Chondrocyte (in vitro differentiated cells): ENCODE measurements at regions not wholly inside any gene's neighbourhood (a gene's known extent, or its start where the extent isn't known, plus 50 kb on each side); places are given as distances from the start of the nearest gene placed in this dataset.

Experiments
- DNase-seq: peaks from one replicate; pipeline ENCODE4 v3.0.0; 2021; ENCODE audit warnings: mixed read lengths, low spot score
- H3K27ac Mint-ChIP-seq: one replicate; pipeline ENCODE4 v1.8.0; 2021; ENCODE audit warnings: mild to moderate bottlenecking, moderate library complexity, mixed read lengths; ENCODE audit not compliant: unreplicated experiment
- H3K27me3 Mint-ChIP-seq: 2 replicates; pipeline ENCODE4 v1.8.0; 2021; ENCODE audit warnings: low read depth, mixed read lengths
- H3K36me3 Mint-ChIP-seq: 2 replicates; pipeline ENCODE4 v1.8.0; 2021; ENCODE audit warnings: low read depth, mixed read lengths
- H3K4me1 Mint-ChIP-seq: 2 replicates; pipeline ENCODE4 v1.8.0; 2021; ENCODE audit warnings: low read depth, mild to moderate bottlenecking, mixed read lengths
- H3K4me3 Mint-ChIP-seq: one replicate; pipeline ENCODE4 v1.8.0; 2021; ENCODE audit warnings: mild to moderate bottlenecking, moderate library complexity, mixed read lengths; ENCODE audit not compliant: unreplicated experiment
- H3K9me3 Mint-ChIP-seq: 2 replicates; pipeline ENCODE4 v1.8.0; 2021; ENCODE audit warnings: low read depth, mixed read lengths
- TF ChIP-seq, protein P1 (sequence below): fragments of 200-600 bp; sonication (generic); IDR thresholded peaks from 2 replicates; pipeline ENCODE4 v1.5.0; 2021; ENCODE audit warnings: antibody characterized with exemption, mild to moderate bottlenecking, moderate library complexity

DNA sequence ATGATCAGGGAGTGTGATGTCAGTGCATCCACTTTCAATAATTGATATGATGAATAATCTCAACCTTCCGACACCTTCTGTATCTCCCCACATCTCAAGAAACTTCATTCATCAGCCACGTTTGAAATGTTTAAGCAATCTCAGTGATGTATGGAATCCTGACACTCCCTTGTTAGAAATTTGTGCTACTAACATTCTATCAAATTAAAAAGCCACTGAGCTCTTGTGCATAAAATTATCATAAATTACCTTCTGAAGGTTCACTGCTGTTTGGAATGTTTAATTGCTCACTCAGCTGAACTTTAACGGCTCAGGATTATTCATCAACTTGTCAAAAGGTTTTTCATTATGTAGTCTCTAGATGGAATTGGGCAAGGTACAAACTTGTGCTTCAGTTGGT is 108.4 kb upstream of the DPH6 start:
- no peak overlapping the region for H3K4me3 Mint-ChIP-seq
- no peaks in the 10 kb centered on the region for H3K9me3 Mint-ChIP-seq
- H3K27ac Mint-ChIP-seq: no peak overlapping the region
- no peaks in the 10 kb centered on the region for H3K36me3 Mint-ChIP-seq
- H3K4me1 Mint-ChIP-seq: peaks cover 15% of the 10 kb centered on the region
- TF ChIP-seq, protein P1, sequence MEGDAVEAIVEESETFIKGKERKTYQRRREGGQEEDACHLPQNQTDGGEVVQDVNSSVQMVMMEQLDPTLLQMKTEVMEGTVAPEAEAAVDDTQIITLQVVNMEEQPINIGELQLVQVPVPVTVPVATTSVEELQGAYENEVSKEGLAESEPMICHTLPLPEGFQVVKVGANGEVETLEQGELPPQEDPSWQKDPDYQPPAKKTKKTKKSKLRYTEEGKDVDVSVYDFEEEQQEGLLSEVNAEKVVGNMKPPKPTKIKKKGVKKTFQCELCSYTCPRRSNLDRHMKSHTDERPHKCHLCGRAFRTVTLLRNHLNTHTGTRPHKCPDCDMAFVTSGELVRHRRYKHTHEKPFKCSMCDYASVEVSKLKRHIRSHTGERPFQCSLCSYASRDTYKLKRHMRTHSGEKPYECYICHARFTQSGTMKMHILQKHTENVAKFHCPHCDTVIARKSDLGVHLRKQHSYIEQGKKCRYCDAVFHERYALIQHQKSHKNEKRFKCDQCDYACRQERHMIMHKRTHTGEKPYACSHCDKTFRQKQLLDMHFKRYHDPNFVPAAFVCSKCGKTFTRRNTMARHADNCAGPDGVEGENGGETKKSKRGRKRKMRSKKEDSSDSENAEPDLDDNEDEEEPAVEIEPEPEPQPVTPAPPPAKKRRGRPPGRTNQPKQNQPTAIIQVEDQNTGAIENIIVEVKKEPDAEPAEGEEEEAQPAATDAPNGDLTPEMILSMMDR: no peak
- no peaks in the 10 kb centered on the region for H3K27me3 Mint-ChIP-seq
- no peak for DNase-seq

DNA sequence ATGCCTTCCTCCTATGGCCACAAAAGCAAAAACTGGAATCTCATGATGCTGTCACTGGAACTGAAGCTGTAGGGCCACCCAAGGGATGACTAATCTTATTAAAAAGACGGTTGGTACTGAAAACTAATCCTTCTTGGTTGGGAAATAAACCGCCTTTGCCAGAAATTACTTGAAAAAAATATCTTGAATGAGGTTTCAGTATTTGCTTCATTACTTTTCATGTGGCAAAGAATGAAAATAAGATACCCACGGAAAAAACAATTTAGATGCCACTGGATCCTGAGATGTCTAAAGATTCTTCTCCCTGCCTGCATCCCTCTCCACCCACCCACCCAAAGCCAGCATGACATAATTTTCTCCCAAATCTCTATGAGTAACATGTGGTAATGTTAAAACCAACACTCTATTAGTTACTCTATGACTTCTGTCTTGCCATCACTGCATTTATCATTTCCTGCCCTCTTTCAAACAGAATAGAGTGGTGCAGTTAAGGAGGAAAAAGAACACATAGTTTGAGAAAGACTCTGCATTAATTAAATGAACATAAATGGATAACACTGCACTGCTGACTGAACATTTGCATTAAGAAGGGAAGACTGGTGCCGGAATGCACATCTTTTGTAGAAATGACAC is 111.8 kb upstream of the DPH6 start:
- no peaks in the 10 kb centered on the region for H3K27me3 Mint-ChIP-seq
- H3K4me3 Mint-ChIP-seq: no peak overlapping the region
- peaks cover 15% of the 10 kb centered on the region for H3K4me1 Mint-ChIP-seq
- peak overlapping the region; percentile 49 for H3K27ac Mint-ChIP-seq
- H3K9me3 Mint-ChIP-seq: no peaks in the 10 kb centered on the region
- TF ChIP-seq, protein P1: no peak
- H3K36me3 Mint-ChIP-seq: no peaks in the 10 kb centered on the region
- DNase-seq: no peak

DNA sequence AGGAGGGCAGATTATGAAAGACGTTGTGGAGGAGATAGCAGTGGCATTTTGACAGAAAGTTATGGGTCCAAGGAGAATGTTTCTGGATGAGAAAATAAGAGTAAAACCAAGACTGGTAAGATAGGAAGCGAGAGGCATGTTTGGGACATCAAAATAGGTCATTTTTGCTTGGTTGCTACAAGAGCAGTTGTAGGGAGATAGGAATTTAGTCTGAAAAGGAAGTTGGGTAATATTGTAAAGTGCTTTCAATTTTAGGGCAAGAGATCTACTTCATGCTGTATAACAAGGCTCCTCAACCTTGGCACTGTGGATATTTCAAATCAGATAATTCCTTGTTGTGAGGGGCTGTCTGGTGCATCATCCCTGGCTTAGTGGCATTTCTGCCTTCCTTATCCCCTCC is 118.0 kb upstream of the DPH6 start:
- Mint-ChIP-seq H3K4me1 (peaks cover 17% of the 10 kb centered on the region), H3K9me3 (no peaks in the 10 kb centered on the region), H3K27ac (no peak overlapping the region), H3K4me3 (no peak overlapping the region), H3K36me3 (no peaks in the 10 kb centered on the region), H3K27me3 (no peaks in the 10 kb centered on the region)
- no peak for DNase-seq
- TF ChIP-seq, protein P1: no peak

DNA sequence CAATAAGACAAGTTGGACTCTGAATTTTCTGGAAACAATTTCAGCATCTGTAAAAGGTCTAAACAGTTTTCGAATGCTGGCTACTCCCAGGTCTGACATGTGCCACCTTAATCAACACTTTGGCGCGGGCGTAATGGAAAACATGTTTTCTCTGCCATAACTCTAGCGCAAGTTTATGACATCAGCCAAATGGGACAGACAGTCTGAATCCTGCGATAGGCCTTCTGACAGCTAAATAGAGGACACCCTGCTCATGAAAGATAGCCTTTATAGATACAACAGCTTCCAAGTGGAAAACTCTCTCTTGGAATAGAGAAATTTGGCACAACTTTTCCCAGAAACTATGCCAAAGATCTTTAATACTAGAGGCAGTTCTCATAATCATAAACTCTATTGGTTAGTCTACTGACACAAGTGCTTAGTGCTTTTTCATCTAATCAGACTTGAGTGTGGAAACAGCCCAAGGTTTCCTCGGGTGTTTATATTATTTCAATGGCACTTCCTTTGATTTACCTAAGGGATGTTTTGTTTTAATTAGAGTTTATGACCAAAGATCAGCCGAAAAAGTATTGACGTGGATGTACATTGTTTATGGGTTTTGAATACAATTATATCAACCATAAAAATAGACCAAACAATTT is 120.1 kb upstream of the DPH6 start:
- Mint-ChIP-seq H3K27ac (no peak overlapping the region), H3K27me3 (no peaks in the 10 kb centered on the region), H3K4me1 (peaks cover 17% of the 10 kb centered on the region), H3K36me3 (no peaks in the 10 kb centered on the region), H3K9me3 (no peaks in the 10 kb centered on the region), H3K4me3 (no peak overlapping the region)
- no peak for DNase-seq
- TF ChIP-seq, protein P1: no peak

DNA sequence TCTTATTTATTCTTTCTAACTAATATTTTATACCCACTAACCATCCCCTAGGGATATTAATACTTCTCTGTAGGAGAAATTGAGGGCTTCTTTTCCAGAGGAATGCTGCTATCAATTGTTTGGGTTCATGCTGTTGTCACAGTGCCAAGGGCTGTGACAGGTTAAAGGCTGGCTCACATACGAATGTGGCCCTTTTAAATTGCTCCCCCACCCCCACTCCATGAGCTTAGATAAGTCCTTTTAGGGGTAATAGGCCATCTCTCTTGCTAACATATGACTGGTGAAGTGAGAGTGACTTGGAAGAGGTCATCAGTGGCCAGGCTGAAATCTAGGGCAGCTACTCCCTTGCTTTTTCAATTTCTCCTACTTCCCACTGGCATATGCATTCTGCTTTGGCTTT is 121.9 kb upstream of the DPH6 start:
- no peaks in the 10 kb centered on the region for H3K36me3 Mint-ChIP-seq
- no peaks in the 10 kb centered on the region for H3K9me3 Mint-ChIP-seq
- no peak for DNase-seq
- no peak overlapping the region for H3K4me3 Mint-ChIP-seq
- no peak overlapping the region for H3K27ac Mint-ChIP-seq
- no peaks in the 10 kb centered on the region for H3K27me3 Mint-ChIP-seq
- peaks cover 19% of the 10 kb centered on the region for H3K4me1 Mint-ChIP-seq
- TF ChIP-seq, protein P1: no peak
